OCI-LY1 (cell line): ENCODE measurements at regions not wholly inside any gene's neighbourhood (a gene's known extent, or its start where the extent isn't known, plus 50 kb on each side); places are given as distances from the start of the nearest gene placed in this dataset.
A peak's percentile ranks its signal among the peaks of the same experiment; 100 is the strongest.

Source experiments
- H2AFZ ChIP-seq: fragments of 200-600 bp; sonication (generic), shearing (Covaris generic); 2 replicates; pipeline ENCODE4 v1.6.0; 2014; ENCODE audit warnings: antibody characterized with exemption, mild to moderate bottlenecking, low read length
- H3F3A ChIP-seq: fragments of 200-600 bp; sonication (generic), shearing (Covaris generic); 2 replicates; pipeline ENCODE4 v1.6.0; 2014; ENCODE audit warnings: mild to moderate bottlenecking, antibody characterized with exemption, low read length, moderate library complexity; ENCODE audit not compliant: insufficient read depth
- H3K27ac ChIP-seq: fragments of 200-600 bp; sonication (generic); 2 replicates; pipeline ENCODE4 v1.5.1; 2014; ENCODE audit warnings: low read length, mixed run types, mild to moderate bottlenecking, low read depth; ENCODE audit not compliant: poor library complexity, severe bottlenecking
- H3K27me3 ChIP-seq: fragments of 200-600 bp; sonication (generic); 2 replicates; pipeline ENCODE4 v1.6.0; 2014; ENCODE audit warnings: antibody characterized with exemption, mild to moderate bottlenecking, low read length, moderate library complexity; ENCODE audit not compliant: insufficient read depth
- H3K36me3 ChIP-seq: fragments of 200-600 bp; sonication (generic); 2 replicates; pipeline ENCODE4 v1.6.1; 2014; ENCODE audit warnings: mild to moderate bottlenecking, antibody characterized with exemption, low read length, moderate library complexity, mixed read lengths; ENCODE audit not compliant: insufficient read depth
- H3K4me1 ChIP-seq: fragments of 200-600 bp; sonication (generic); 2 replicates; pipeline ENCODE4 v1.5.1; 2014; ENCODE audit warnings: mild to moderate bottlenecking, low read length, moderate library complexity; ENCODE audit not compliant: insufficient read depth, severe bottlenecking
- H3K4me2 ChIP-seq: fragments of 200-600 bp; sonication (generic), shearing (Covaris generic); 2 replicates; pipeline ENCODE4 v1.6.1; 2014; ENCODE audit warnings: low read length
- H3K4me3 ChIP-seq: fragments of 200-600 bp; sonication (generic); 2 replicates; pipeline ENCODE4 v1.5.1; 2014; ENCODE audit warnings: low read length, low read depth, mild to moderate bottlenecking, mixed read lengths; ENCODE audit not compliant: poor library complexity, severe bottlenecking
- H3K79me2 ChIP-seq: fragments of 200-600 bp; shearing (Covaris generic); 2 replicates; pipeline ENCODE4 v1.6.1; 2016; ENCODE audit warnings: mixed run types, low read length, mixed read lengths; ENCODE audit not compliant: insufficient read depth
- H3K9ac ChIP-seq: fragments of 200-600 bp; sonication (generic), shearing (Covaris generic); 2 replicates; pipeline ENCODE4 v1.6.1; 2014; ENCODE audit warnings: mild to moderate bottlenecking, low read length, mixed read lengths
- H3K9me2 ChIP-seq: fragments of 200-600 bp; sonication (generic), shearing (Covaris generic); 2 replicates; pipeline ENCODE4 v1.6.1; 2014; ENCODE audit warnings: low read depth, mild to moderate bottlenecking, low read length, mixed read lengths
- H3K9me3 ChIP-seq: fragments of 200-600 bp; shearing (Covaris generic); 2 replicates; pipeline ENCODE4 v1.6.1; 2014; ENCODE audit warnings: low read length, mixed read lengths
- H4K20me1 ChIP-seq: fragments of 200-600 bp; sonication (generic), shearing (Covaris generic); 2 replicates; pipeline ENCODE4 v1.6.0; 2016; ENCODE audit warnings: mild to moderate bottlenecking, low read length; ENCODE audit not compliant: insufficient read depth
- CTCF ChIP-seq: fragments of 200-600 bp; sonication (generic), shearing (Covaris generic); IDR thresholded peaks from 2 replicates; pipeline ENCODE4 v1.5.1; 2017; ENCODE audit warnings: mild to moderate bottlenecking, antibody characterized with exemption, low read length, moderate library complexity, mixed read lengths
- EZH2 ChIP-seq: fragments of 200-600 bp; sonication (generic), shearing (Covaris generic); IDR thresholded peaks from 2 replicates; pipeline ENCODE4 v1.8.0; 2017; ENCODE audit warnings: borderline replicate concordance, mixed run types, mild to moderate bottlenecking, antibody characterized with exemption, low read length, moderate library complexity, mixed read lengths

- Histone ChIP-seq H3K4me2 (no peak overlapping the region), H3F3A (no peaks in the 10 kb centered on the region)
Observed at GRCh38 chr2:179340678-179341077, 76.0 kb upstream of the SESTD1 start.

GRCh38 chr2:179338681-179339080, 74.0 kb upstream of the SESTD1 start:
- H3K27me3 ChIP-seq: no peaks in the 10 kb centered on the region
- no peak overlapping the region for H3K4me2 ChIP-seq
- H3K79me2 ChIP-seq: no peaks in the 10 kb centered on the region
- TF ChIP-seq CTCF (no peak), EZH2 (no peak)
- no peak overlapping the region for H3K27ac ChIP-seq
- no peak overlapping the region for H3K4me3 ChIP-seq
- no peaks in the 10 kb centered on the region for H3K36me3 ChIP-seq
- H3K9me3 ChIP-seq: no peaks in the 10 kb centered on the region
- H4K20me1 ChIP-seq: no peaks in the 10 kb centered on the region
- H3K9me2 ChIP-seq: no peaks in the 10 kb centered on the region
- no peaks in the 10 kb centered on the region for H3K4me1 ChIP-seq
- H2AFZ ChIP-seq: no peak overlapping the region
- no peaks in the 10 kb centered on the region for H3F3A ChIP-seq
- no peak overlapping the region for H3K9ac ChIP-seq

More at GRCh38 chr2:179340678-179341077, 76.0 kb upstream of the SESTD1 start:
- TF ChIP-seq CTCF (peak; percentile 39; the same call in 1 of the 2 replicates), EZH2 (no peak)
- Histone ChIP-seq H3K4me3 (no peak overlapping the region), H3K9me2 (no peaks in the 10 kb centered on the region), H3K9ac (no peak overlapping the region), H3K36me3 (no peaks in the 10 kb centered on the region), H3K79me2 (no peaks in the 10 kb centered on the region), H3K27ac (no peak overlapping the region), H3K4me1 (peaks cover 8% of the 10 kb centered on the region), H2AFZ (no peak overlapping the region), H3K9me3 (no peaks in the 10 kb centered on the region), H3K27me3 (no peaks in the 10 kb centered on the region), H4K20me1 (no peaks in the 10 kb centered on the region)

DNA sequence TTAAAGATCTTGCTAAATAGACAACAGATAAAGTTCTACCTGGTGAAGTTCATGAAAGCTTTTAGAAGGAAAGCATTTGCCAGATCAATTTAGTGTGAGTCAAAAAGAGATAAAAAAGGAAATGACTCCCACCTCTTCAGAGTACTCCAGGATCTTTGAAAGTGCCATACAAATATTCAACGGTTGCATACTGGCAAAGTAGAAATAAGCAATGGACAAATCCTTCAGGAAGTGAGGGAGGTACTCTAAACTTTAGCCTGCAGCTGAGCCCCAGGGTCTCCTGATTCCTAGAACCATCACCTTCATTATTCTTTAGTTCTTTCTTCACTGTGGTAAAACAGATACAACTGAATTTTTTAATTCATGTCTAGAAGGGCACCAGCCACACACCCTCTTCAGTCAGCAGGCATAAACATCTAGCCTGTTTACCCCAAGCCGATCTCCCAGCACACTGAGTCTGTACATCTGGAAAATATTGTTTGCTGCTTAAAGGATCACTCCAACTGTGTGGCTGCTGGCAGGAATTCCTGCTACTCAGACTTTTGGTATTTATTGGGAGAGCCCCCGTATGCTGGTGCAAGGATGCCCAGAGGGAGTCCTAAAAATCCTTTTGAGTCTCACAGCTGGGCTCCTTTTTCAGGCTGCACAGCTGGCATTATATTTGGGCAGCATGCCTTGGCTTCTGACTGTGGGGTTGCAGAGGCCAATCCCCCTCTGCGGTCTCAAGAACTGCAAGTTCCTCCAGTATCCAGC, 72.3 kb upstream of the SESTD1 start:
- Histone ChIP-seq H3K9me2 (no peaks in the 10 kb centered on the region), H3K9me3 (no peaks in the 10 kb centered on the region), H3K4me3 (no peak overlapping the region), H3K4me1 (no peaks in the 10 kb centered on the region), H3K27ac (no peak overlapping the region), H3K4me2 (no peak overlapping the region), H3K27me3 (no peaks in the 10 kb centered on the region), H3K36me3 (no peaks in the 10 kb centered on the region), H3K79me2 (no peaks in the 10 kb centered on the region), H2AFZ (no peak overlapping the region), H3K9ac (no peak overlapping the region), H3F3A (no peaks in the 10 kb centered on the region), H4K20me1 (no peaks in the 10 kb centered on the region)
- TF ChIP-seq EZH2 (no peak), CTCF (no peak)
